GM18499 (cell line): ENCODE measurements at regions not wholly inside any gene's neighbourhood (a gene's known extent, or its start where the extent isn't known, plus 50 kb on each side); places are given as distances from the start of the nearest gene placed in this dataset.
"Not testable (repeated sequence)": the region's sequence is repeated elsewhere in the genome, so short reads cannot be mapped to it uniquely, and the experiment has no call there.

Experiments
- ATAC-seq: cut with Tn5 transposase; IDR thresholded peaks from one replicate; pipeline ENCODE4 v1.9.1; 2021; ENCODE audit warnings: moderate number of reproducible peaks; ENCODE audit not compliant: insufficient read depth, unreplicated experiment

DNA sequence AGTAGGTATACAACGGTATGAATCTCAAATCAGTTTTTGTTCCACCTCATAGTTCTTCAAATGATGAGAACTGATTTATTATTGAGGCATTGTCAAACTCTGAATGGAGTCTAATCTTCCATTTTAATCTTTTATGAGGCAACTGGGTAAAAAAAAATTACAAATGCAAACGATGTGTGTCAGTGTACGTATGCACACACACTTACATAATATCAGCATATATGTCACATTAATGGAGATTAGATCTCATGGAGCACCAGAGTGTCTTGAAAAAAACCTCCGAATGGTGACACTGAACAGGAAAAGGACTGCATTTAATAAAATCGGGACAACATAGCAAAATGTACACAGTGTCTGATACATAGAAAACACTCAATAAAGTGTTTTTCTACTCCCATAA is 842.7 kb downstream of the EFNB2 start:
- ATAC-seq, result no peak

DNA sequence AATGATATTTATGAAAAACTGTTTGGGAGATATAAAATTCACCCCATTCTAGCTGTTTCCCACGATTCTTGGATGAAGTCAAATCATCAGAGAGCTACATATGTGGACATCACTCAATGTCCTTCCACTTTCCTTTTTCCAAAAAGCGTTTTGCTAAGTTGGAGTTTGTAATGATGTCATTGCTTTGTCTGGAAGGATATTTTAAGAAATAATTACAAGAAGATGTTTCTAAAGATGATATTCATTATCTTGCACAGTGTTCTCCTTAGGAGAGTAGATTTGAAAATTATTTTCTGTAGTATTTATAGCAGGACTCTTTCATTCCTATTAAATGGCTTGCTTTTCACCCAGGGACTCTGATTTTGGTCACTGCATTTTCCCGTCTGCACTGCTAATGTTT is 851.2 kb downstream of the EFNB2 start:
- ATAC-seq, result no peak

DNA sequence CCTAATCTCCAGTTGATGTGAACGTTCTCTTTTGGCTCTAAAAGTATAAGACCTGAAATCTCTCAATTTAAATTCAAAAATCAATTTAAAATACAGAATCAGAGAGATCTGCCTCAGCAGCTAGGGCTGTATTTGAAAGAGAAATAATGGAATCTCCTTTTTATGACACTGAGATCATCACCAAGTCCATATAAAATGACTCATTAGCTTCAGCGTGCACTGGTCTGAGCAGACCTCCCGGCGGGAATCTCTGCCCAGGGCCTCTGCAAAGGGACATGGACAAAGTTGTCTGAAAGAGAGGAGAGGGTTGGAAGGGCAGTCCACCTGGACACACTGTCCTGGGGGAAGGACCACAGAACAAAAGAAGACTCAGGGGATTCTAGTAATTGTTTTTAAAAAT is 855.6 kb downstream of the EFNB2 start:
- no peak for ATAC-seq

DNA sequence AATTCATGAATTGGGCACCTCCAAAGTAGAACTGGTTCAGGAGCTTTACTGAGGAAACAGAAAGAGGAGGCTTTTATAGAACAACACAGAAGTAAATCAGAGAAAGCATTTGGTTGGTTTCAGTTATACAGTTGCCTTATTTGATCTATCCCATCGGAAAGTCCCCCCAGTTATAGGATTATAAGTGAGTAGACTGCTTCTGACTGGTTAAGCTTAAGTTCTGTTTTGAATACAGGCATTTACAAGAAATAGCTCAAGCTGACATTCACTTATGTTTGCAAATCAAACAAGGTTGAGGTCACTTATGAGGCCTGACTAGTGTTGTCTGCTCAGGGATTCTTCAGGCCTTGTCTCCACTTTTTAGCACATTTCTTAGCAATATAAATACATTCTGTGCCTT is 857.4 kb downstream of the EFNB2 start:
- no peak for ATAC-seq

DNA sequence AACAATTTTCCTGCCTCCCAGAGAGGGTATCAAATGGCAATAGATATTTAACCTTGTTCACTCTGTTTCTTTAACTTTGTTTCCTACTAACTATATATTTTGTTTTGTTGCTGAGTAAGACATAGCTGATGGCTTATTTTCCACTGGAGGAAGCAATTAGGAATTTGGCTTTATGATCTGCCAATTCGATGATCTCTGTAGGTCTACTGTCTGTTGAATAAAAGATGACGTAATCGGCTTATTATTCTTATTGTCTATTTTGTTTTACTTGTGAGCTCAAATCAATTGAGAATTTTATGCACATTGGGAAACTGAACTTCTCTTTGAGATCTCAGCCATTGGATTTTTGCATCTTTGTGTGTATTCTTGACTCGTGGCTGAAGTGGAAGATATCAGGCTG is 862.6 kb downstream of the EFNB2 start:
- no peak for ATAC-seq

DNA sequence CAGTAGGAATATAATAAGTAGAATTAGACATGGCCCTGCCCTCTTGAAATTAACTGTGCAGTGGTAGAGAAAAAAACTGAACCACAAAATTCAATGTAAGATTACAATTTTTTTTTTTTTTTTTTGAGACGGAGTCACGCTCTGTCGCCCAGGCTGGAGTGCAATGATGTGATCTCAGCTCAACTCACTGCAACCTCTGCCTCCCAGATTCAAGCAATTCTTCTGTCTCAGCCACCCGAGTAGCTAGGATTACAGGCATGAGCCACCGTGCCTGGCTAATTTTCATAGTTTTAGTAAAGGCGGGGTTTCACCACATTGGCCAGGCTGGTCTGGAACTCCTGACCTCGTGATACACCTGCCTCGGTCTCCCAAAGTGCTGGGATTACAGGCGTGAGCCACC is 864.3 kb downstream of the EFNB2 start:
- ATAC-seq, result not testable (repeated sequence)

DNA sequence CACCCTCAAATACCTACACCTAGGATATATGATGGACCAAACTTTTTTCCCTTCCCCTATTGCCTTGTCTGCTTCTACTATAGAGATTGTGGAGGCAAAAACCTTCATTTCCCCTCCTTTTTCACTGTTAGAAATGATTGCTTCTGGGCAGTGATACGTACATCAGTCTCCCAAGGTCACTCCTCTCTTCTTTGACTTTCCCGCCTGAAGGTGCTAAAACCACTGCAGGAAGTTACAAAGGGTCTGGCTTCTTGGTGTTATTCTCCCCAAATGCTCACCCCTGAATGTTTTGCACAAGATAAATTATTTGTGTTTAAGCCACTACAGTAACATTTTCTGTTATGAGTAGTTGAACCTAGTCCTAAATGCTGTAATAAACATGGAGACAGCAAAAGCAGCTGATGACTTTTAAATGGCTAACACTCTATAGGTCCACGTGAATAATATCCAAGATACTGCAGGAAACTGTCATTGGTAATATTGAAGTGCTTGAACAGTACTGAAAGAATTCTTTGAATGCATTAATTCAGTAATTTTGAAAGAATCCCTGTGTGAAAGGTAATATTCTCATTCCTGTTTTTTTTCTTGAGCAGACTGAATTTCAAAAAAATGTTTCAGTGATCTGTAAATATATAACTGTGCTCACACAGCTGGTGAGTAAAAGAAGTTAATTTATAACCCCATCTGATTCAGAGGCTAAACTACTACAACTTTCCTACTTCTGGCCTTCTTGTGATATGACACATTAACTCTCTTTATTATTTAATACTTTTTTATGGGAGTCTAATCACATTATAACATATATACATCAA is 865.1 kb downstream of the EFNB2 start:
- ATAC-seq, result no peak

DNA sequence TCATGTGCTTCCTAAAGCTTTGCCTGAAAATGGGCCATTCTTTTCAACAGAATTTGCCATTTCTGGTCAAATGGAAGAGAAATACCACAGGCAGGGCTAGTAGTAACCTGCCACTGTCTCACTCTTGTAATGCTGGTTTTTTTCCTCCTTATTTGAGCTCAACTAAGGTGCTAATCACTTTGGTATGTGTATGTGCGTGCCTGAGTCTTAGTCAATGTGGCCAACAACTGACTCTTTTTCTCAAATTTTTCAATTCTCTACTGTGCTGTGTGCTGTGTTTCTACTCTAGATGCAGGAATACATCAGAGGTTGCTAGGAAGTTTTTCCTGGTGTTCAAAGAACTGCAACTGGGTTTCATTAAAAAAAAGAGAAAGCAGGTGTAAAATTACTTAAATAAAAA is 870.2 kb downstream of the EFNB2 start:
- no peak for ATAC-seq

DNA sequence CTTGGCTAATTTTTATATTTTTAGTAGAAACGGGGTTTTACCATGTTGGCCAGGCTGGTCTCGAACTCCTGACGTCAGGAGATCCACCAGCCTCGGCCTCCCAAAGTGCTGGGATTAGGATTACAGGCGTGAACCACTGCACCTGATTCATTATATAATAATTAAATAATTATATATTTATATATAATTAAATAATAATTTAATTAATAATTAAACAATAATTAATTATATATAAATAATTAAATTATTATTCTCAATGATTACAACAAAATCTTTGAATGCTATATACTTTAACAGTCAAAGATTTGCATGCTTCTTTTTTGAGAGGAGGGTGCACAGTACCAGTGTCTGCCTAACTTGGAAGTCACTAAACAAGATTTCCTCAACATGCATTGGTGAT is 872.3 kb downstream of the EFNB2 start:
- ATAC-seq, result no peak

DNA sequence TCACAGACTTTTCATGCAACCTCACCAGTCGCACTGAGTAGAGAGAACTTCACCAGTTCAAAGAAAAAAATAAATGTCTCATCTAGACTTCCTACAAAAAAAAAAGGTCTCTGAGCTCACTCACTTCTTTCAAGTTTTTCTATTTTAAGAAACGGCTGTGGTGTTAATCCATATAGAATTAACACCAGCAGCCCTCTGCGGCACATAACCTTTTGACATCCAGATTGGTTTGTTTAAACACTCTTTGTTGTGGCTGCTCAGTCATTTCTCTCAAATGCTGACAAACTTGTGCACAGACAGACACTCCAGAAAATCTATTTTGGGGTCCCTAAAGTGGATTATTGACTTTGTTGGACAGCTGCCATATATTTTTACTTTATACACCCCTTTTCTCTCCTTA is 874.9 kb downstream of the EFNB2 start:
- ATAC-seq, result no peak

DNA sequence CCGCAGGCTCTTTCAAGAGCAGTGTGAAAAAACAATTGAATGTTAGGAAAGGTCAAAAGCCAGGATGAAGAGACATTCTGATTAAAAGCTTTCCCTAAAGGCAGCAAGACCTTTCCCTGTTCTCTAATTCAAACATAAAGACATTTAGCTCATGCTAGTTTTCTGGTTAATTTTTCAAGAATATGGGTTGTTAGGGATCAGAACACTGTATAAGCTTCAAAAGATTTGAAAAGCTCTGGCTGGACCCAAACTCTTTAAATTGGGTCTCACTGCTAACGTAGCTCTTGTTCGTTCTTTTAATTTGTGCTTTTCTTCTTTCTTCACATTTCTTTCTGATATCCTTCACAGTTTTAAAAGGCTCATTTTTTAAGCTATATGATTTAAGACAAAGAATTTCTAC is 877.0 kb downstream of the EFNB2 start:
- ATAC-seq, result no peak

DNA sequence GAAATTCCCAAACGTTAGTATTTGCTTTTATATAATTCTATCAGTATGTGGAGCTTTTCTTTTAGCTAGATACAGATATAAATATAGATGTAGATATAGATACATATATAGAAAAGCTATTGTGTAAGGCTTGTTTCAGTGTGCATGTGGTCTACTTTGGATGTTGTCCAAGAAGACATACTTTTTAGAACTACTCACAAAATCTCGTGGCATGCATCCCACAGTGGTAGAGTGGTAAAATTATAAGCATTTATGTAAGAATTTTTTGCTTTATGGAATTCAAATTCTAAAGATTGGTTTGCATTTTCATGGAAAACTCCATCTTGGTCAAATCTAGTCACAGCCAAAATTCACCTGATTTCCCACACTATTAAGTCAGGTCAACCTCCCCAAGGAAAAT is 880.4 kb downstream of the EFNB2 start:
- ATAC-seq, result no peak

DNA sequence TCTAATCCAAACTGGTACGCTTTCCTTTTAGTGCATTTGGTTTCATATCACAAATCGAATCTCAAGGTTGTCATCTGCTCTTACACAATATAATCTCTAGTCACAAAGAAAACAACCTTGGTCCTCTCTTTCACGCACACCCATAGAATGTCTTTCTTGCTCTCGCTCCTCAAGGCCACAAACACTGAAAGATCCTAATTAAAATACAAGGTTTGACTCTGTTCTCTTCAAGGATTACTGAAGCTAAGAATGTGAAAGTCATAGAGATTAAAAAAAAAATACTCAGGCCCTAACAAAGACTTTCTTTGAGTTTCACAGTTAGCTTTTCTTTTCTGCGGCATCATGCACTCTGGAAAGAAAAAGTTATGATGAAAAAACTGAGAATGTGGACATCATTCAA is 891.5 kb downstream of the EFNB2 start:
- no peak for ATAC-seq

DNA sequence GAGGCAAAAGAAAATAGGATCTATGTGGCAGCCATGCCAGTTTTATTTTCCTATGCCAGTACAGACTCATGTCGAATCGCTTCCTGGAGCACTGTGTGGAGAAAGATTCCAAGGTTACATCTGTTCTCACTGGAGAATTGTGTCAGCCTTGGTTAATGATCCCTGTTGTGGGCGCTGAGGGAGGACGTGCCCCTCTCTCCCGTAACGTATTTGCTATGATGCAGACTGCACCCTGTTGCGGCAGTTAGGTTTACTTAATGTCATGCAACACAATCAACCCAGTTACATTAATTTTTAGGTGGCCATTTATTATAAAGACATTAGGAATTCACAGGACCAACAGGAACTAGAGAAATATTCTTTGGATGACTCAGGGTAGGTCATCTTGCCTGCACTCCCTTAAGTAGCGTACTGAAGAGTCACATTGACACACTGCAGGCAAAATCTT is 892.9 kb downstream of the EFNB2 start:
- no peak for ATAC-seq

DNA sequence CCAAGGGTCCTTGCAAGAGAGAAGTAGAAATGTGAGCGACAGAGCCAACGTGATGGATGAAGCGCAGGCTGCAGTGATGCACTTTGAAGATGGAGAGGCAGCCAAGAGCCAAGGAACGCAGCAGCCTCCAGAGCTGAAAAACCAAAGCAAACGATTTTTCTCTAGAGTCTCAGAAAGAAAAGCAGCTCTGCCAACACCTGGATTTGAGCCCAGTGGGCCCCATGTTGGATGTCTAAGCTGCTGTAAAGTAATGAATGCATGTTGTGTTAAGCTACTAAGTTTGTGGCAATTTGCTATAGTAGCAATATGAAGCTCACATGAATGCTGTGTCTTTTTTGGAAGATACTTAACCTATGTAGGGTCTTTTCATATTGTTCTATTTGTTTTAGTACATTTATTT is 894.3 kb downstream of the EFNB2 start:
- ATAC-seq, result no peak

DNA sequence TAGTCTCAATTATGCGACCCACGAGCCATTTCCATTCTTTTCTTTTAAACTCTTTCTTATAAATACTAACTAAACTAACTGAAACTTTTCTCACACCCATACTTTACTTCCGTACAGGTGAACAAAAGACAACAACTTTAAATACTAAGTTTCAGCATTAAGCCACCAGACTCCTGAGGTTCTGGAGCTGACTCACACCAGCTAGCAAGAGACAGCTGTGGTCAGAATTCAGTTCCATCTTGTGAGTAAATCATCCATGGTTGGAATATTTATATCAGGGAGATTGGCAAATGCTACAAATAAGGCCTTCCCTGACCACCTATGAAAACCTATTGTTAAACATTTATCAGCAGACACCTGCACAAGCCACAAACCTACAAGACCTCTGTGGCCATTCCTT is 897.0 kb downstream of the EFNB2 start:
- ATAC-seq, result no peak

DNA sequence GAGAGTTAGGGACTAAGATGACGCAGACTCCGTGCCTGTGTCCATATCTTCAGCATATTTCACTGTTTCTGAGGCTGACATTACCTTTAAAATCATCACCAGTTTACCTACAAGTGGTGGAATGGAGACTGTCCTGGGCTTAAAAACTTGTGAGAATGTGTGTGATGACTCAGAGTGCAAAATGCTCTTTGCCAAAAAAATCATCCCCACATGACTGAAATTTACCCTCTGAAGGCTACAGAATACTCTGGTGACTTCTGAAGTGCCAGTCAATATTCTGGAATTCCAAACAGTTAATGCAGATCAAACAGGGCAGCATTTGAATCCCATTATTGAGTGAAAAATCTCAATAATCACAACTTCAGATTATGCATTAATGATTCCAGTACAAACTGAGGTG is 901.4 kb downstream of the EFNB2 start:
- ATAC-seq, result no peak

DNA sequence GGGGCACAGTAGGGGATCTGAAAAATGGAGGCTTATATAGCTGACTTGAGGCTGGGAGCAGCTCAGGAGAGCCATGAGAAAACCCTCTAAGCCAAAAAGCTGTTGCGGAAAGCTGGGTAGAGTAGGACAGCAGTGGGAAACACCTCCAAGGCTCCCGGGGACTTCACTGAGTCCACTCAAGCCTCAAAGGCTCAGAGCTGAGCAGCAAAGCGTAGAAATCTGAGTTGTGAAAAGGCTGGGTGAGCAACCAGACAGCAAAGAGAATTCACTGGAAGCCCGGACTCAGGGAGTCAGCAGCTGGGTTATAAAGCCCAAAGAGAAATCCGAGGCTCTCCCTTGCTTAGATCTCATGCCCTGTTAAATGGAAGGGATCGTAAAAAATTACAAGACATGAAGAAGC is 905.0 kb downstream of the EFNB2 start:
- no peak for ATAC-seq

DNA sequence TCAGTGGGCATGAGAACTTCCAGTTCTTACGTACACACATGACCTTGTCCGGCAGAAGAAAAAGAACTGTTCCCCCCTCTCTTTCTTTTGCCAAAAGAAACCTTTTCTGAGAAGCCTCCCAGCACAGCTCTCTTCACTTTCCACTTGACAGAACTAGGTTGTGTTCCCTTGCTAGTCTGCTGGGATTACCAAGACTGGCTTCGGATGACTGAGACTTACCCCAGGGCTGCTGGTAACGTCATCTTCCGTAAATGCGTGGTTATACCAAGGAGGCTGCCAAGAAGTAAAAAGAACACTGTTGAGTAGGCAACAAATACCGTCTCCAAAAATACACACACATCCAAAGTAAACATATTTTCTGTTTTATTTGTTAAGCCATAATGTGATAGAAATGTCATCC is 908.2 kb downstream of the EFNB2 start:
- no peak for ATAC-seq

DNA sequence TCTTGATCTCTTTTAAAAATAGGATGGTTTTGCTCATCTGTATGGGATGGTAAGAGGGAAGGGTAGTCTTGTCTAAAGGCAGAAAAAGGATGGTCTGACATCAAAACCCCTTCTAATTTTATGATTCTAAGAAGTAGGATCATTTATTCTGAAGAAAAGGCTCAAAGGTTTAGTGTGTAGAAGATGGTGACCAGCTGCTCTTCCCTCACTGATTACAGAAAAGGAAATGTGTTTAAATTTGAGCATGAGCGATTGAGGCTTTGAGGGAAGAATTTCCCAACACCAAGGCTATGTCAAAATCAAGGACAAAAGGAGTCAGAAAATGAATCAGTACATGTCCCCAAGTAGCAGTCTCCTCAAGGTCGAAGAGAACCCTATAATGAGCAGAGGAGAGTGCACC is 909.8 kb downstream of the EFNB2 start:
- no peak for ATAC-seq

DNA sequence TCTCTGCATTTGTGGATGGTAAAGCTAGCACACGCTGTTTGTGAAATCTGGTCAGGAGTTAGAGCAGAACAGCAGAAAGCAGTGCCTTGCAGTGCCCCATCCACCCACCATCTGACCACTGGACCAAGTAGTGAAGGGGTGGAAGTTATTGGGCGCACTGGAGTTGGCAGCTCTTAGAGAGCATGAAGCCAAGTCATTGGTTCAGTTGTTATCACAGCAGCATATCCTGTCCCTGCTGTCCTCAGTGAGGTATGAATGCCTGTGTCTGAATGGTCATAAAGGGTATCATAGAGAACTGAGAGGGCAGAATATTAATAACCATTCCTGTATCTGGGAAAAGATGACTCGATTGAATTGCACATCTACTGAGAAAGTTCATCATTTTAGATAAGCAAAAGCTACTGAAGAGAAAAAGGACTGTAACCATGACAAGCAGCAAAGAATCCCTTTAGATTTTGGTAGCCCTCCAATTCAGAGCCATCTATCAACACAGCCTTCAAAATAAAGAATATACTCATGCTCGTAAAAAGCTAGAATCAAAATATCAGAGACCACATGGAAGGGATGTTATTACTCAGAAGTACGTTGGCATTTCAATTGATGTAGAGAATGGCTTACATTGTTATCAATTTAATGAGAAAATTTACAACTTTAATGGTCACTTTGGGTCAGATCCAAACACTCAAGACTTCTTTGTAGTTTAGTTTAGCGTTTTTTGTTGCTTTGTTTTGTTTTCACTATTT is 919.0 kb downstream of the EFNB2 start:
- no peak for ATAC-seq

DNA sequence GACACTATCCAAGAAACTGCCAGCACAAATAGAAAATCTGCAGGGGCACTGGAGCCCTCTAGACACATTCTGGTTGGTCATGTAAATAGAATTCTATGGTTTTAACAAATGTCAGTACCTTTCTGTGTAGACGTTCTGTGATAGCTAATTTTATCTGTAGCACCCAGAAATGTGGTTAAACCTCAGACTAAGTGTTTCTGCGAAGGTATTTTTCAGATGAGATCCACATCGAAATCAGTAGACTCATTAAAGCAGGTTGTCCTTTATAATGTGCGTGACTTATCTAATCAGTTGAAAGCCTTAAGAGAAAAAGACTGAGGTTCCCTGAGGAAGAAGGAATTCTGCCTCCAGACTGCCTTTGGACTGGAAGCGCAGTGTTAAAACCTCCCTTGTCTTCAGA is 922.9 kb downstream of the EFNB2 start:
- ATAC-seq, result no peak
